ENCODE measurements at regions not wholly inside any gene's neighbourhood (a gene's known extent, or its start where the extent isn't known, plus 50 kb on each side); places are given as distances from the start of the nearest gene placed in this dataset.

GRCh38 chr10:109701633-109702215 is 221.6 kb downstream of the XPNPEP1 start:
- no peaks in the 10 kb centered on the region for H3K4me1 ChIP-seq (ENCODE audit: insufficient read depth, low read length)
- H2BK120ac ChIP-seq (ENCODE audit: low read depth, low read length, poor library complexity, severe bottlenecking) = no peak overlapping the region
- H4K91ac ChIP-seq (ENCODE audit: insufficient read length, low read depth, low read length) = no peak overlapping the region
- no peaks in the 10 kb centered on the region for H4K20me1 ChIP-seq (ENCODE audit: control insufficient read depth, insufficient read depth, insufficient read length)
- no peak overlapping the region for H3K4me2 ChIP-seq (ENCODE audit: insufficient read depth, insufficient read length, low read length)
- no peak overlapping the region for H3K27ac ChIP-seq (ENCODE audit: insufficient read length, low read depth, low read length)
- H3K27me3 ChIP-seq (ENCODE audit: insufficient read depth, low read length) = no peaks in the 10 kb centered on the region
- no peak overlapping the region for H2BK12ac ChIP-seq (ENCODE audit: insufficient read length, low read depth, low read length)
- H2BK20ac ChIP-seq (ENCODE audit: low read depth, low read length, poor library complexity, severe bottlenecking) = no peak overlapping the region
- no peaks in the 10 kb centered on the region for H3K23me2 ChIP-seq (ENCODE audit: insufficient read length, low read depth, low read length, poor library complexity, severe bottlenecking)
- no peak overlapping the region for H2AFZ ChIP-seq (ENCODE audit: low read length)
- Mint-ChIP-seq H3K9me3 (peaks cover 0 to 3% of the 10 kb centered on the region in 2 experiments; a peak in 1 of 5 replicates), H3K4me3 (no peak overlapping the region), H3K27me3 (ENCODE audit: low read depth) (no peaks in the 10 kb centered on the region; the same call in none of the 2 replicates), H3K27ac (no peak overlapping the region), H3K36me3 (ENCODE audit: insufficient read depth in 1 of 3, low read depth in 3 of 3) (no peaks in the 10 kb centered on the region), H3K4me1 (no peaks in the 10 kb centered on the region)
- TF ChIP-seq CTCF (conservative IDR thresholded peaks at IDR 0.05) = no peak
- H4K8ac ChIP-seq (replicated peaks; ENCODE audit: insufficient read length, low read depth, low read length) = no peak overlapping the region
- no peak overlapping the region for H3K56ac ChIP-seq (ENCODE audit: insufficient read length, low read depth, low read length)
- WGBS (ENCODE audit: extremely low coverage, insufficient read length, low lambda C conversion rate) = no CpG with 5 or more reads among the region's 5 CpGs
- no peak overlapping the region for H2BK15ac ChIP-seq (ENCODE audit: low read depth, low read length)
- H2AK5ac ChIP-seq (ENCODE audit: insufficient read length, low read length) = no peak overlapping the region
- H2BK5ac ChIP-seq (ENCODE audit: insufficient read length, low read length) = no peak overlapping the region
- H3K79me1 ChIP-seq (ENCODE audit: insufficient read depth, low read depth, low read length, poor library complexity, severe bottlenecking) = no peaks in the 10 kb centered on the region
- no peak overlapping the region for H3K18ac ChIP-seq (ENCODE audit: insufficient read length, low read depth, low read length)
- H3K79me2 ChIP-seq (ENCODE audit: insufficient read depth, low read length) = no peaks in the 10 kb centered on the region
- H3K14ac ChIP-seq (ENCODE audit: insufficient read depth, low read length) = no peak overlapping the region
- H3K4ac ChIP-seq (ENCODE audit: low read depth, low read length) = no peak overlapping the region
- no peak overlapping the region for H4K5ac ChIP-seq (ENCODE audit: insufficient read length, low read depth, low read length)
- H3K9ac ChIP-seq (ENCODE audit: extremely low read depth, insufficient read length, low read length) = no peak overlapping the region
- H3K23ac ChIP-seq (ENCODE audit: insufficient read length, low read depth, low read length) = no peak overlapping the region
- no peak overlapping the region for H3T11ph ChIP-seq (ENCODE audit: low read length)
- DNase-seq = no peak
- H3K9me3 ChIP-seq (ENCODE audit: control insufficient read depth, low read depth, low read length) = no peaks in the 10 kb centered on the region

Measured in H9 (cell line).